HG03558 (cell line): ENCODE measurements at regions not wholly inside any gene's neighbourhood (a gene's known extent, or its start where the extent isn't known, plus 50 kb on each side); places are given as distances from the start of the nearest gene placed in this dataset.
"Not testable (repeated sequence)": the region's sequence is repeated elsewhere in the genome, so short reads cannot be mapped to it uniquely, and the experiment has no call there.

Source experiments
- ATAC-seq: cut with Tn5 transposase; IDR thresholded peaks from one replicate; pipeline ENCODE4 v1.9.1; 2021; ENCODE audit warnings: moderate number of reproducible peaks; ENCODE audit not compliant: unreplicated experiment; ENCODE audit errors: extremely low read depth

GRCh38 chr3:178082326-178082906 is 453.8 kb upstream of the KCNMB2 start:
- ATAC-seq = no peak

DNA sequence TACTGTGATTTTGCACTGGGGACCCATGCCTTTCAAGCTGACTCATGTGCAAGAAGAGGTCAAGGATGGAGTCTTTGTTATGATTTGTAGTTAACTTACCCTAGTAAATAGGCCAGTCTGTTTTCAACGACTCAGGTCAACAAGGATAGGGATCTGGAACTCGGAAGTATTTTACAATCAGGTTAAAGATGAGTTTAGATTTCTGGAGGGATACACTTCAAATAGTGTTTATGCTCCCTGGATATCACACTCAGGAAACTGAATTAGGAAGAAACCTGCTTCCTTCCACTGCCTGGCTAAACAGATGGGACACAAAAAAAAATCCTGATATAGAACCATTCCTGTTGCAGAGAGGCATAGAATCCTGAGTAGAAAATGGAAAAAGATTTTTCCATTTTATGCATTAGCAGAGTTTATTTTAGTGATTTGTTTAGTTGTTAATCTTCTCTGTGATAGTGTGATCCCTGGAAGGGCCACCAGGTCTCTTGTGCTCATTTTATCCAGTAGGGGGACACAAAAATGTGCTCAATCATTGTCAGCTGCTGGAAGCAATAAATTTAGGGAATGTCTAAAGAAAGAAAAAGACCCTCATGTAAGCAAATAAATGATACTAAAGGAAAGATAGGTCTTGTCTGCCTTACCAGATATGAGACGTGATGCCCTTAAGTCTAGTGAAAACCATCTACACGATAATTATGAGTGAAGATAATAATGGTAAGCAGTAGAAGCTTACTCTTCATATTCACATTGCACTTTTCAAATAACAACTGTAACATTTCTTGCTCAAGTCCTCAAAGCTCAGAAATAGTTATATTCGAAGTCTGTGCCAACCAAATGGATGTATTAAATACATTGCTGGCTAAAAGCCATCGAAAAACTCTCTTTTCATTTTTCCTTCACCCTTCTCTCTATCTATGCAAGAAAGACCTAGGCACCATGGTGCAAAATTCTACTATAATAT is 452.1 kb upstream of the KCNMB2 start:
- no peak for ATAC-seq

DNA sequence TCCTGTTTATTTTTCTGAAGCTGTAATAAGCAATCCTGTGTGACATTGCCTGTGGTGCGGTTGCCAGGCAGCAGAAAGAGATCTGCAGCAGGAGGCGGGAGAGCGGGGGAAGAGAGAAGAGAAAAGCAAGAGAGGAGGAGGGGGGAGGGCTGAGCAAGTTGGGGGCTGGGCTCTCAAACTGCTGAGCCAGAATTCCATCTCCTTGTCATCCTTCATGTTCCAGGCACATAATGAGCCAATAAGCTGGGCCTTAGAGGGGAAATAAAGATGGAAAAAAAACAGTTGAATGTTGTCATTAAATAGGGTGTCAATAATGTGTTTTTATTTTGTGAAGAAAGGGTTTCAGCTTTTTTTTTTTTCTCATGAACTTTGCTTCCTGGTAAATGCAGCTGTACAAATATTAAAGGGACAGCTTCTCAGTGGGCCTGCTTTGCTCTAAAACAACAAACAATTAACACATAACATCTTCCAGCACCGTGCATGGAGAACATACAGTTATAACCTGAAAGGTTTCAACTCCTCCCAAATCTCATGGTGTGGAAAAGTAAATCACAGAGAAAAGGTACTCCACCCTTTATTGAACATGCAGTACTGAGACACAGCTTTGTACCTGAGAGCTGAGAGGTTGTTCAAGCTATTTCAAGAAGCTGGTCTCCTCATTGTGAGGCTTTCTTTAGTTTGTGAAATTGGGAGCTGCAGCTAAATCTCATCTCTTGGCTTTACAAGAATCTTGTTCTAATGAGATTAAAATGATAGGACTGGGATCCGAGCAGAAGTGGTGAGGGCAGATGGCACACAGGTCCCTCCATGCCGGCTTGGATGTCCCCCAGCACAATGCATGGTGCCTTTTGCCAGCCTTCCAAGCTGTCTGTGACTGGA is 451.1 kb upstream of the KCNMB2 start:
- no peak for ATAC-seq

DNA sequence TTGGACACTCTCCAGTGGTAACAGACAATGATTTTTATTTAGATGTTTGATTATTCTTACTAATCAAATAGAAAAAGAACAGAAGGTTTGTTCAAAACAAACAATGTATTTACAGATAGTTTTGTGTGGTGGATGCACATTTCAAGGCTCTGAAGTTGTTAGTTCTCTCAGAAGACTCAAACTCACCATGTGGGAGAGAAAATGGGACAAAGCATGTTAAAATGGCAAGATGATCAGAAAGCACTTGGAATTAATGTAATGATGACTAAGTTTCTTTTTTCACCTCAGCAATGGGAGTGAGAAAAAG is 450.5 kb upstream of the KCNMB2 start:
- no peak for ATAC-seq

DNA sequence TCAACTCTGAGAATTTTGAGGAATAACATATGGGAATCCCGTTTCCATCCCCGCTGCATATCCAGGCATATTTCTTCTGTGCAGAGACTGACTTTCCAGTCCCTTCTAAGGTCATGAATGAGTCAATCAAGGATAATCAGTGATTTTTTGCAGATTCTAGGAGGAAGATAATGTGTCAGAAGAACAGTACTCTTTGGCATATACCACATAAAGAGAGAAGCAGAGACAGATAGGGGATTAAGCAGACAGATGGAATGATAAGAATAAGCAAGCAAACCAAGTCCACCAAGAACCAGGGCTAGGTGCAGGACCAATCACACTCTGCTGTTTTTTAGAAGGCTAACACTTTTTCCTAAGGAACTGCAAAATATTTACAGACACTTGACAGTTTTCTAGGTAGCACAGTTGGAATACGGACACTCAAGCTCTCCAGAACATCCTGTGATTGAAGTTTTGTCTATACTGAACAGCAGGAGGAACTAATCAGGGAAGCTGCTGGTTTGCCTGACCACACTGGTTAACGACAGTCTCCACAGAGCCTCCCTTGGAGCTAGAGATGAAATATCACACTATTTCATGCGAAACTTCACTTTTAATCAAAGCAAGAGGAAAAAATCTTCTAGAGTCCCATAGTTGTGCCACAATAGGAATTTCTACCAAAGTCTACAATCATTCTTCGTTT is 450.0 kb upstream of the KCNMB2 start:
- no peak for ATAC-seq

GRCh38 chr3:178087376-178087775 is 448.9 kb upstream of the KCNMB2 start:
- ATAC-seq = no peak

DNA sequence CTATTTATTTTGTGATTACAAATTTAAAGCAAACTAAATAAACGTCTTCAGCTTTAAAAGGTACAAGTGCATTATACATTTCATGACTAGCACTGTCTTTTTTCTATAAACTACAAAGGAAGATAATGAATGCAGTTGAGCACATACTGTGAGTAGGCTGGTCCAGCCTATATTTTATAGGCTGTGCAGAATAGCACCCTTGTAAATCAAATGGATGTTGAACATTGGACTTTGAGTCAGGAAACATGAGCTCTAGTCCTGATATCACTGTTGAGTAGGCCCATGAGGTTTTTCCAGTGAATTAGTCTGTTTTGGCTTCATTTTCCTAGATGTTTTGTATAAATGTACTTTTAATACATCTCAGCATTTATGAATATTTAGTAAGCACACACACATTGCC is 447.3 kb upstream of the KCNMB2 start:
- ATAC-seq = no peak

GRCh38 chr3:178090899-178091298 is 445.3 kb upstream of the KCNMB2 start:
- ATAC-seq = no peak

- no peak for ATAC-seq
These were observed 440.7 kb upstream of the KCNMB2 start for GRCh38 chr3:178095522-178095921.

DNA sequence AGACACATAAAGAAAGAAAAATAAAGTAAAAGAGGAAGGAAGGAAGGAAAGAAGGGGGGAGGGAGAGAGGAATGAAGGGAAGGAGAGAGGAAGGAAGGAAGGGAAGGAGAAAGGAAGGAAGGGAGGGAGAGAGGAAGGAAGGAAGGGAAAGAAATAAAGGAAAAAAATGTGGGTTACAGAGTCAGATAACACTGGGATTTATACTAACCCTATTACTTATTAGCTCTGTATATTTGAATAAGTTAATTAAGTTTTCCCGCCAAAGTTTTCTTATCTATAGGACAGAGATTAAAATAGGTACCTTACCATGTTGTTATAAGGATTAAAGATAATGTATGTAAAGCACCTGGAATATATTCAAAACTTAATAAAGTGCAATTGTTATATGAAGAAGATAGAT is 439.3 kb upstream of the KCNMB2 start:
- no peak for ATAC-seq

DNA sequence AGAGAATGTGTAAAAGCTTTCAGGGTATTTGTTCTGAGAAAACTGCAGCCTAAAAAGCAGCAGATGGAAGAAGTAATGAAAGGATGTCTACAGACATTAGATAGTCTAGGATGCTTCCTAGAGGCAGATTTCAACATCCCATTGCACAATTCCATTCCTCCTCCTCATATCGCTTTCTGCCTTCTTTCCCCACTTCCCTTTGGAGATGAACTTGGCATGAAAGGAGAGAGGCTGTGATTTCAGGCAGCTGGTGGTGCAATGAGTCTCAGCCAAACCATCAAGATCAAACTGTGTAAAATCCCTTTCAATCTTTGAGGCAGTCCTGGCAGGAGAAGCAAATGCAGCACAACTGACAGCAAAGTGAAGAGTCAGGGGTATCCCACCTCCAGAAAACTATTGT is 438.7 kb upstream of the KCNMB2 start:
- no peak for ATAC-seq

DNA sequence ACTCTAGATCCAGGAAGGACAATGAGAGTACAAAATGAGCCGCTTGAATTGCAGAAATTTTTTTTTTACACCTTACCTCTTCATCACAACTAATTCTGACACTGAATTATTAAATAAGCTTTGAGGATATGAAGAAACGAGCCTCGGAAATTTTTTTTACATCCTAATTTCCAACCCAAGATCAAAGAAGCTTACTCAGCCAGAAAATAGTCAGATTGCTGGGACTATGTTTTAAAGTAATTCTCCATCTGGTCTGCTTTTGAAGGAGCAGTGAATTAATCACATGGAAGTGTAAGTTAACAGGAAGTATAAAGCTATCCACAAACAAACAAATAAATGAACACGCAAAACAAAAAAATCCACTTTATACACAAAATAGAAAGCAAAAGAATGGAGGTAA is 437.0 kb upstream of the KCNMB2 start:
- ATAC-seq = no peak

GRCh38 chr3:178099862-178100261 is 436.4 kb upstream of the KCNMB2 start:
- no peak for ATAC-seq

GRCh38 chr3:178100908-178101307 is 435.3 kb upstream of the KCNMB2 start:
- ATAC-seq = no peak

DNA sequence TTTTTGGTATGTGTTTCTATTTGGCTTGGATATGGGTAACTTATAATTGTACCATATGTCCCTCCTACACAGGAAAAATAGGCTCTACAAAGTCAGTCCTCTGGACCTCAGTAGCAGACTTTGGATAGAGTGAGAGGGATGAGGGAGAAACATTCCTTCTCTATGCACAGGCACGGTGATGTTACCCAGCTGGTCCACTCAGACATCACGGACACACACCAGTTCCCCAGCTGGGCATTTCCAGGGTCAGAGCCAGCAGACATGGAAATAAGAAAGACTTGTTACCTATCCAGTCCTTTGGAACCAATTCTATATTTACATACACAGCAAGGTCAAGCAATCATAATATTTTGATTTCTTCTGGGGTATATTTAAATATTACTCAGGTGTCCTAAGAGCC is 433.1 kb upstream of the KCNMB2 start:
- ATAC-seq = no peak

DNA sequence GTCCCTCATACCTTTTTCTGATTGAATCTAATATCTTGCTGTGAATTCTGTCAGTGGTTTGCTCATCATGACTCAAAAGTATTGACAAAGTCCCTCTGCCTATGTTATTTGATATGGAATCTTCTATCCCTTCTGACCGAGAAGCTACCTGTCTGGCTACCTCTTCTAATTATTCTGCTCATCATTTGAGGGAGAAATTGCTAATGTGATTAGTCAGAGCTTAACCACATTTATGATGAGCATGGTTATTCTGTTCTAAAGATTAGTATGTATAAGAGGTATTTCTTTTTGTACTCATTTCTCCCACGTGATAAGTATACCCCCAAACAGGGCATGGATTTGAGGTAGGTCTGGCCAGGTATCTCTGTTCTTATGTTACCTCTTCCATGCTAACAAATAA is 428.4 kb upstream of the KCNMB2 start:
- no peak for ATAC-seq

GRCh38 chr3:178109691-178110090 is 426.5 kb upstream of the KCNMB2 start:
- no peak for ATAC-seq

- no peak for ATAC-seq
These were observed 424.1 kb upstream of the KCNMB2 start for GRCh38 chr3:178112134-178112533.

DNA sequence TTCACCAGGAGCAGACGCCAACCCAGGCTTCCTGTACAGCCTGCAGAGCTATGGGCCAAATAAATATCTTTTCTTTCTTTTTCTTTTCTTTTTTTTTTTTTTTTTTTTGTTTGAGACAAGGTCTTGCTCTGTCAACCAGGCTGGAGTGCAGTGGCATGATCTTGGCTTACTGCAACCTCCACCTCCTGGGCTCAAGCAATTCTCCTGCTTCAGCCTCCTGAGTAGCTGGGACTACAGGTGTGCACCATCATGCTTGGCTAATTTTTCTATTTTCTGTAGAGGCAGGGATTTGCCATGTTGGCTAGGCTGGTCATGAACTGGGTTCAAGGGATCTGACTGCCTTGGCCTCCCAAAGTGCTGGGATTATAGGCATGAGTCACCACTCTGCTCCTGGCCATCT is 423.7 kb upstream of the KCNMB2 start:
- ATAC-seq = not testable (repeated sequence)

- no peak for ATAC-seq
These were observed 418.6 kb upstream of the KCNMB2 start for GRCh38 chr3:178117641-178118040.
